ENCODE measurements at regions not wholly inside any gene's neighbourhood (a gene's known extent, or its start where the extent isn't known, plus 50 kb on each side); places are given as distances from the start of the nearest gene placed in this dataset.

- no peaks in the 10 kb centered on the region for H3K79me2 ChIP-seq (ENCODE audit: control insufficient read depth, insufficient read depth, low read length)
- no peak overlapping the region for H3K23ac ChIP-seq (ENCODE audit: low read length)
- no peaks in the 10 kb centered on the region for H3K79me1 ChIP-seq (ENCODE audit: low read length)
- no peak overlapping the region for H3K4ac ChIP-seq (ENCODE audit: low read depth, low read length)
- no peak overlapping the region for H2AK5ac ChIP-seq (ENCODE audit: low read length)
- H4K8ac ChIP-seq (ENCODE audit: low read depth, low read length) = no peak overlapping the region
- no peak overlapping the region for H3K18ac ChIP-seq (ENCODE audit: low read length)
- no peak overlapping the region for H3K4me3 ChIP-seq (ENCODE audit: low read length)
- DNase-seq = no peak
- H3K56ac ChIP-seq (ENCODE audit: low read length) = no peak overlapping the region
- no peaks in the 10 kb centered on the region for H3K4me1 ChIP-seq (ENCODE audit: control insufficient read depth, low read depth, low read length)
- no peak overlapping the region for H3K27ac ChIP-seq (ENCODE audit: low read depth, low read length)
- no peak overlapping the region for H2BK5ac ChIP-seq (ENCODE audit: low read length)
- WGBS (ENCODE audit: extremely low coverage, insufficient coverage, low lambda C conversion rate) = no CpG with 5 or more reads among the region's 9 CpGs
- no peak overlapping the region for H3K9ac ChIP-seq (ENCODE audit: low read length)
- no peaks in the 10 kb centered on the region for H3K36me3 ChIP-seq (ENCODE audit: control insufficient read depth, insufficient read depth, low read length)
- H2BK120ac ChIP-seq (ENCODE audit: low read depth, low read length) = no peak overlapping the region
- no peaks in the 10 kb centered on the region for H3K27me3 ChIP-seq (ENCODE audit: insufficient read depth, low read length, poor library complexity)
- H3K4me2 ChIP-seq (ENCODE audit: low read length) = no peak overlapping the region
- H4K5ac ChIP-seq (ENCODE audit: low read length) = no peak overlapping the region
- no peak overlapping the region for H2BK15ac ChIP-seq (replicated peaks; ENCODE audit: low read depth)
Measured at GRCh38 chr13:100735494-100735893, 60.9 kb upstream of the TMTC4 start.

- Histone ChIP-seq H3K4ac (ENCODE audit: low read depth, low read length) (no peak overlapping the region), H3K9ac (ENCODE audit: low read length) (no peak overlapping the region), H3K79me2 (ENCODE audit: control insufficient read depth, insufficient read depth, low read length) (no peaks in the 10 kb centered on the region), H2BK15ac (replicated peaks; ENCODE audit: low read depth) (no peak overlapping the region), H2AK5ac (ENCODE audit: low read length) (no peak overlapping the region), H3K56ac (ENCODE audit: low read length) (no peak overlapping the region), H2BK5ac (ENCODE audit: low read length) (no peak overlapping the region), H4K5ac (ENCODE audit: low read length) (no peak overlapping the region), H2BK120ac (ENCODE audit: low read depth, low read length) (no peak overlapping the region), H3K23ac (ENCODE audit: low read length) (no peak overlapping the region), H4K8ac (ENCODE audit: low read depth, low read length) (no peak overlapping the region), H3K27ac (ENCODE audit: low read depth, low read length) (no peak overlapping the region), H3K18ac (ENCODE audit: low read length) (no peak overlapping the region), H3K36me3 (ENCODE audit: control insufficient read depth, insufficient read depth, low read length) (no peaks in the 10 kb centered on the region), H3K79me1 (ENCODE audit: low read length) (no peaks in the 10 kb centered on the region), H3K4me2 (ENCODE audit: low read length) (no peak overlapping the region), H3K4me3 (ENCODE audit: low read length) (no peak overlapping the region), H3K4me1 (ENCODE audit: control insufficient read depth, low read depth, low read length) (no peaks in the 10 kb centered on the region), H3K27me3 (ENCODE audit: insufficient read depth, low read length, poor library complexity) (no peaks in the 10 kb centered on the region)
- DNase-seq = no peak
- WGBS (ENCODE audit: extremely low coverage, insufficient coverage, low lambda C conversion rate) = no CpG with 5 or more reads among the region's 1 CpG
Measured at GRCh38 chr13:100734194-100734720, 59.7 kb upstream of the TMTC4 start.

GRCh38 chr13:100733261-100733660, 58.7 kb upstream of the TMTC4 start:
- Histone ChIP-seq H3K4me1 (ENCODE audit: control insufficient read depth, low read depth, low read length) (no peaks in the 10 kb centered on the region), H3K18ac (ENCODE audit: low read length) (no peak overlapping the region), H2BK15ac (replicated peaks; ENCODE audit: low read depth) (no peak overlapping the region), H2BK5ac (ENCODE audit: low read length) (no peak overlapping the region), H3K4me3 (ENCODE audit: low read length) (no peak overlapping the region), H4K8ac (ENCODE audit: low read depth, low read length) (no peak overlapping the region), H3K79me1 (ENCODE audit: low read length) (no peaks in the 10 kb centered on the region), H3K4me2 (ENCODE audit: low read length) (no peak overlapping the region), H3K56ac (ENCODE audit: low read length) (no peak overlapping the region), H3K23ac (ENCODE audit: low read length) (no peak overlapping the region), H3K36me3 (ENCODE audit: control insufficient read depth, insufficient read depth, low read length) (no peaks in the 10 kb centered on the region), H3K4ac (ENCODE audit: low read depth, low read length) (no peak overlapping the region), H3K9ac (ENCODE audit: low read length) (no peak overlapping the region), H3K27me3 (ENCODE audit: insufficient read depth, low read length, poor library complexity) (no peaks in the 10 kb centered on the region), H2AK5ac (ENCODE audit: low read length) (no peak overlapping the region), H3K27ac (ENCODE audit: low read depth, low read length) (no peak overlapping the region), H3K79me2 (ENCODE audit: control insufficient read depth, insufficient read depth, low read length) (no peaks in the 10 kb centered on the region), H2BK120ac (ENCODE audit: low read depth, low read length) (no peak overlapping the region), H4K5ac (ENCODE audit: low read length) (no peak overlapping the region)
- WGBS (ENCODE audit: extremely low coverage, insufficient coverage, low lambda C conversion rate) = no CpG with 5 or more reads among the region's 3 CpGs
- DNase-seq = no peak

GRCh38 chr13:100728201-100728600, 53.6 kb upstream of the TMTC4 start:
- Histone ChIP-seq H3K18ac (ENCODE audit: low read length) (no peak overlapping the region), H2BK120ac (ENCODE audit: low read depth, low read length) (no peak overlapping the region), H3K4me3 (ENCODE audit: low read length) (no peak overlapping the region), H4K8ac (ENCODE audit: low read depth, low read length) (no peak overlapping the region), H3K27me3 (ENCODE audit: insufficient read depth, low read length, poor library complexity) (no peaks in the 10 kb centered on the region), H3K79me2 (ENCODE audit: control insufficient read depth, insufficient read depth, low read length) (no peaks in the 10 kb centered on the region), H3K4ac (ENCODE audit: low read depth, low read length) (no peak overlapping the region), H3K23ac (ENCODE audit: low read length) (no peak overlapping the region), H3K27ac (ENCODE audit: low read depth, low read length) (no peak overlapping the region), H4K5ac (ENCODE audit: low read length) (no peak overlapping the region), H3K4me1 (ENCODE audit: control insufficient read depth, low read depth, low read length) (no peaks in the 10 kb centered on the region), H3K9ac (ENCODE audit: low read length) (no peak overlapping the region), H2BK15ac (replicated peaks; ENCODE audit: low read depth) (no peak overlapping the region), H3K79me1 (ENCODE audit: low read length) (no peaks in the 10 kb centered on the region), H2AK5ac (ENCODE audit: low read length) (no peak overlapping the region), H3K4me2 (ENCODE audit: low read length) (no peak overlapping the region), H3K56ac (ENCODE audit: low read length) (no peak overlapping the region), H2BK5ac (ENCODE audit: low read length) (no peak overlapping the region), H3K36me3 (ENCODE audit: control insufficient read depth, insufficient read depth, low read length) (no peaks in the 10 kb centered on the region)
- DNase-seq = no peak
- no CpG with 5 or more reads among the region's 5 CpGs for WGBS (ENCODE audit: extremely low coverage, insufficient coverage, low lambda C conversion rate)

GRCh38 chr13:100725472-100725871, 50.9 kb upstream of the TMTC4 start:
- Histone ChIP-seq H3K4ac (ENCODE audit: low read depth, low read length) (no peak overlapping the region), H3K27ac (ENCODE audit: low read depth, low read length) (no peak overlapping the region), H2BK120ac (ENCODE audit: low read depth, low read length) (no peak overlapping the region), H3K79me1 (ENCODE audit: low read length) (no peaks in the 10 kb centered on the region), H3K4me3 (ENCODE audit: low read length) (no peak overlapping the region), H3K27me3 (ENCODE audit: insufficient read depth, low read length, poor library complexity) (no peaks in the 10 kb centered on the region), H3K23ac (ENCODE audit: low read length) (no peak overlapping the region), H4K5ac (ENCODE audit: low read length) (no peak overlapping the region), H2BK15ac (replicated peaks; ENCODE audit: low read depth) (no peak overlapping the region), H3K9ac (ENCODE audit: low read length) (no peak overlapping the region), H3K79me2 (ENCODE audit: control insufficient read depth, insufficient read depth, low read length) (no peaks in the 10 kb centered on the region), H3K4me2 (ENCODE audit: low read length) (no peak overlapping the region), H2AK5ac (ENCODE audit: low read length) (no peak overlapping the region), H3K4me1 (ENCODE audit: control insufficient read depth, low read depth, low read length) (no peaks in the 10 kb centered on the region), H2BK5ac (ENCODE audit: low read length) (no peak overlapping the region), H3K36me3 (ENCODE audit: control insufficient read depth, insufficient read depth, low read length) (no peaks in the 10 kb centered on the region), H3K56ac (ENCODE audit: low read length) (no peak overlapping the region), H4K8ac (ENCODE audit: low read depth, low read length) (no peak overlapping the region), H3K18ac (ENCODE audit: low read length) (no peak overlapping the region)
- DNase-seq = no peak
- no CpG with 5 or more reads among the region's 6 CpGs for WGBS (ENCODE audit: extremely low coverage, insufficient coverage, low lambda C conversion rate)

GRCh38 chr13:100724568-100724967, 50.0 kb upstream of the TMTC4 start:
- no peaks in the 10 kb centered on the region for H3K4me1 ChIP-seq (ENCODE audit: control insufficient read depth, low read depth, low read length)
- H3K27me3 ChIP-seq (ENCODE audit: insufficient read depth, low read length, poor library complexity) = no peaks in the 10 kb centered on the region
- no peaks in the 10 kb centered on the region for H3K36me3 ChIP-seq (ENCODE audit: control insufficient read depth, insufficient read depth, low read length)
- H3K79me2 ChIP-seq (ENCODE audit: control insufficient read depth, insufficient read depth, low read length) = no peaks in the 10 kb centered on the region
- H3K18ac ChIP-seq (ENCODE audit: low read length) = no peak overlapping the region
- H2AK5ac ChIP-seq (ENCODE audit: low read length) = no peak overlapping the region
- no peak overlapping the region for H3K9ac ChIP-seq (ENCODE audit: low read length)
- no peak overlapping the region for H2BK15ac ChIP-seq (replicated peaks; ENCODE audit: low read depth)
- H2BK120ac ChIP-seq (ENCODE audit: low read depth, low read length) = no peak overlapping the region
- H3K56ac ChIP-seq (ENCODE audit: low read length) = no peak overlapping the region
- no peak overlapping the region for H2BK5ac ChIP-seq (ENCODE audit: low read length)
- WGBS (ENCODE audit: extremely low coverage, insufficient coverage, low lambda C conversion rate) = no CpG with 5 or more reads among the region's 4 CpGs
- H3K23ac ChIP-seq (ENCODE audit: low read length) = no peak overlapping the region
- no peak for DNase-seq
- H3K4me3 ChIP-seq (ENCODE audit: low read length) = no peak overlapping the region
- H4K8ac ChIP-seq (ENCODE audit: low read depth, low read length) = no peak overlapping the region
- H3K4me2 ChIP-seq (ENCODE audit: low read length) = no peak overlapping the region
- no peak overlapping the region for H3K27ac ChIP-seq (ENCODE audit: low read depth, low read length)
- H3K79me1 ChIP-seq (ENCODE audit: low read length) = no peaks in the 10 kb centered on the region
- no peak overlapping the region for H3K4ac ChIP-seq (ENCODE audit: low read depth, low read length)
- no peak overlapping the region for H4K5ac ChIP-seq (ENCODE audit: low read length)

Data from mesendoderm (in vitro differentiated cells).